Heart left ventricle (tissue), 16 donors: ENCODE measurements at regions not wholly inside any gene's neighbourhood (a gene's known extent, or its start where the extent isn't known, plus 50 kb on each side); places are given as distances from the start of the nearest gene placed in this dataset.
A peak's percentile ranks its signal among the peaks of the same experiment; 100 is the strongest.

ENCODE experiments used
- ATAC-seq, 4 donors: fragments of 200-7000 bp; cut with Tn5 transposase; one replicate each; pipeline ENCODE4 v1.9.1; 2020 to 2022; ENCODE audit warnings: moderate library complexity in 4 of 4, mild to moderate bottlenecking in 3 of 4, moderate number of reproducible peaks in 1 of 4
- DNase-seq, 5 donors: peaks; one replicate each; pipeline ENCODE4 v3.0.0-alpha.2; 2020
- H3K27ac ChIP-seq, 12 donors: fragments of 200-600 bp; sonication (generic) in 4 of 12; one replicate each; pipeline versions ENCODE4 v1.5.0 to v1.8.0; 2016 to 2022; ENCODE audit warnings: mild to moderate bottlenecking in 2 of 12
- H3K27me3 ChIP-seq, 9 donors: fragments of 200-600 bp; sonication (generic) in 2 of 9; one replicate each; pipeline versions ENCODE4 v1.5.1 to v1.8.0; 2016 to 2022; ENCODE audit warnings: mild to moderate bottlenecking in 3 of 9
- H3K36me3 ChIP-seq, 9 donors: fragments of 200-600 bp; sonication (generic) in 2 of 9; one replicate each; pipeline versions ENCODE4 v1.5.0 to v1.8.0; 2018 to 2022; ENCODE audit warnings: mild to moderate bottlenecking in 2 of 9
- H3K4me1 ChIP-seq, 12 donors: fragments of 200-600 bp; sonication (generic) in 4 of 12; one replicate each; pipeline versions ENCODE4 v1.5.0 to v1.8.0; 2016 to 2022; ENCODE audit warnings: mild to moderate bottlenecking in 3 of 12
- H3K4me3 ChIP-seq, 12 donors: fragments of 200-600 bp; sonication (generic) in 4 of 12; one replicate each; pipeline versions ENCODE4 v1.5.0 to v1.8.0; 2017 to 2022; ENCODE audit warnings: mild to moderate bottlenecking in 9 of 12, moderate library complexity in 4 of 12
- H3K9me3 ChIP-seq, 12 donors: fragments of 200-600 bp; sonication (generic) in 4 of 12; one replicate each; pipeline versions ENCODE4 v1.5.0 to v1.8.0; 2016 to 2022; ENCODE audit warnings: mild to moderate bottlenecking in 1 of 12
- CTCF ChIP-seq, 12 donors: fragments of 200-600 bp; sonication (generic) in 4 of 12; IDR thresholded peaks; one replicate each; pipeline versions ENCODE4 v1.5.0 to v1.8.0; 2018 to 2022; ENCODE audit warnings: antibody characterized with exemption in 12 of 12, mild to moderate bottlenecking in 5 of 12
- POLR2A ChIP-seq, 2 donors: fragments of 450-650 bp; IDR thresholded peaks; one replicate each; pipeline ENCODE4 v1.6.1; 2017; ENCODE audit warnings: antibody characterized with exemption in 2 of 2, mild to moderate bottlenecking in 2 of 2, moderate library complexity in 2 of 2
- WGBS, 4 donors: extraction: QIAGEN DNeasy Blood & Tissue Kit in 2 of 4; methylation state at CpG; one replicate each; pipeline versions ENCODE4 v1.1.5 to v1.1.7; 2013 to 2018; 5-methylcytosine and 5-hydroxymethylcytosine counted together
- intact Hi-C, 10 donors: fragments of 100-400 bp; cut with DNase I; formaldehyde crosslinking; loops; one replicate each; pipeline versions ENCODE4 v1.11.1 to v1.14.2; 2022
- donor health status: ischemic (EF 13 %, LVEDD 7.1; RV severe dilation, severe dysfunction).
- donor health status: healthy with polysubstance abuse.
- donor health status: DM: no; HTN: yes; CAD: no.
- donor health status: DM: no; HTN: no; CAD: no.
- donor health status: ischemic (EF 25% LVEDD 6.9; RV normal size, moderate dysfunction).
- donor health status: ischemic (EF 25% LVEDD 5.7; RV mildly dilated, moderate dysfunction).
- donor health status: healthy.
- donor health status: DM: yes; HTN: yes; CAD: no.
- donor health status: ischemic (EF 35%, LVEDD 5.7; RV mildly dilated, moderate dysfunction).
- donor health status: nonischemic (EF 11% LVEDD 7.7; RV severe dilation, severe dysfunction).
- donor health status: DM: yes; HTN: yes; CAD: no.
- donor health status: PGD.
- donor health status: ischemic (EF 29% LVEDD 5.4; RV normal size, mild dysfunction).
- donor health status: nonischemic (EF 23%, LVEDD 6.1; RV moderate dilation, normal function).

GRCh38 chr15:38614621-38615020 is 50.0 kb upstream of the RASGRP1 start:
- Histone ChIP-seq H3K4me3 (no peak overlapping the region), H3K4me1 (peaks cover 0 to 9% (median 0%) of the 10 kb centered on the region in 12 donors), H3K27ac (no peak overlapping the region), H3K27me3 (no peaks in the 10 kb centered on the region), H3K36me3 (no peaks in the 10 kb centered on the region), H3K9me3 (no peaks in the 10 kb centered on the region)
- intact Hi-C loops: no loop called here
- TF ChIP-seq POLR2A (IDR thresholded peaks at IDR 0.05) (no peak), CTCF (IDR thresholded peaks at IDR 0.05) (no peak)
- DNase-seq (no peak), ATAC-seq (no peak)
- WGBS, 4 donors: 64 to 100% (median 91%) methylated on average over 1 of the region's 1 CpG

GRCh38 chr15:38617831-38618230 is 53.2 kb upstream of the RASGRP1 start:
- Histone ChIP-seq H3K4me1 (peaks cover 0 to 14% (median 0%) of the 10 kb centered on the region in 12 donors), H3K36me3 (no peaks in the 10 kb centered on the region), H3K27me3 (no peaks in the 10 kb centered on the region), H3K4me3 (no peak overlapping the region), H3K27ac (no peak overlapping the region), H3K9me3 (no peaks in the 10 kb centered on the region)
- no peak for ATAC-seq
- intact Hi-C loops: no loop called here
- TF ChIP-seq POLR2A (IDR thresholded peaks at IDR 0.05) (no peak), CTCF (IDR thresholded peaks at IDR 0.05) (no peak)
- 91 to 96% (median 93%) methylated on average over 2 of the region's 2 CpGs for WGBS, 4 donors
- no peak for DNase-seq

DNA sequence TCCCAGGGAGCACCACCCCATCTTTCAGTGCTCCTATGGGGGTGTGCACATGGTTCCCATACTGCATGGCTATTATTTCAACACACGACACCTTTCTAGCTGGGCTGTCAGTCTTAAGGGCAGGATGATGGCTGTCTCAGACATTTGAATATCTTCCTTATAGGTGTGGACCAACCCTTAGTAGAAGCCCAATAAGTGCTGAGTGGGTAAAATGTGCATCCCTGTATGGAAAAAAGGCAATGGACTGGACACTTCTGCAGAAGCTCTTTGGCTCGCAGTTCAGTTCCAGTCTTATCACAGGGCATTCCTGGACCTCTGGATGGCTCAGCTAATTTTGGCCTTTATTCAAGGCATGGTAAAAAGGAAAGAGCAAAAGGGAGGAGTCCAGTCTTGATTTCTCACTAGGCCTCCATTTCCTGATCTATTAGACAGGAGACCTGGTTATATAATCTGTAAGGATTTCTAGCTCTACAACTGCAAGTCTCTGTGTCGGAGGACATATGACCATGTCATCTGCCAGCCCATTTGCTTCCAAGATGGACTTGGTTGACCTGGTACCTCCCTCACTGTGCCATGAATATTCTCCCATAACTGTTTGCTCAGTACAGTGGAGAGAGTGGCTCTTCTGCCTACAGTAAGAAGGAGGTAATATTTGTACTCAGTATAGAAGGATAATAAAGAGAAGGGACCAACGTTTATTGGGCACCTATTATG is 53.8 kb upstream of the RASGRP1 start:
- Histone ChIP-seq H3K27me3 (no peaks in the 10 kb centered on the region), H3K4me3 (no peak overlapping the region), H3K36me3 (no peaks in the 10 kb centered on the region), H3K9me3 (no peaks in the 10 kb centered on the region), H3K27ac (peak overlapping the region in 2 of 12 donors; percentile 39 to 49), H3K4me1 (peaks cover 0 to 17% (median 0%) of the 10 kb centered on the region in 12 donors)
- ATAC-seq (peak in 2 of 4 donors; percentile 46 to 60), DNase-seq (no peak)
- WGBS, 4 donors: 56 to 71% (median 66%) methylated on average over 4 of the region's 4 CpGs
- TF ChIP-seq CTCF (IDR thresholded peaks at IDR 0.05) (no peak), POLR2A (IDR thresholded peaks at IDR 0.05) (no peak)
- intact Hi-C loops: no loop called here

- H3K9me3 ChIP-seq: no peaks in the 10 kb centered on the region
- ATAC-seq (peak in 3 of 4 donors; percentile 45 to 75 (median 65)), DNase-seq (no peak)
- peaks cover 0 to 28% (median 1%) of the 10 kb centered on the region in 12 donors for H3K4me1 ChIP-seq
- TF ChIP-seq POLR2A (IDR thresholded peaks at IDR 0.05): no peak
- TF ChIP-seq CTCF (IDR thresholded peaks at IDR 0.05): no peak
- H3K27ac ChIP-seq: no peak overlapping the region
- H3K27me3 ChIP-seq: no peaks in the 10 kb centered on the region
- intact Hi-C loops: loop anchor here in 3 of 10 donors (5.0 to 10.0 kb wide), 3 partner anchors 53 to 65 kb away; partner anchors contain the start of gene RASGRP1 (in 1 of the 3)
- H3K4me3 ChIP-seq: no peak overlapping the region
- H3K36me3 ChIP-seq: no peaks in the 10 kb centered on the region
- WGBS, 4 donors: 40 to 59% (median 52%) methylated on average over 2 of the region's 2 CpGs
Measured at GRCh38 chr15:38620098-38620497, 55.5 kb upstream of the RASGRP1 start.
